Retinal pigment epithelial cell (primary cell): ENCODE measurements at regions not wholly inside any gene's neighbourhood (a gene's known extent, or its start where the extent isn't known, plus 50 kb on each side); places are given as distances from the start of the nearest gene placed in this dataset.

Experiments used
- DNase-seq: peaks from one replicate; pipeline ENCODE4 v3.0.0-alpha.2; 2010; ENCODE audit warnings: low read depth
- H3K4me3 ChIP-seq: 2 replicates; pipeline ENCODE4 v1.5.1; 2011; ENCODE audit warnings: mild to moderate bottlenecking, low read length, control low read depth, moderate library complexity
- TF ChIP-seq, protein P1 (sequence below): conservative IDR thresholded peaks from 2 replicates; pipeline ENCODE4 v1.5.1; 2011; ENCODE audit warnings: low read depth, low read length, control low read depth, inconsistent platforms

DNA sequence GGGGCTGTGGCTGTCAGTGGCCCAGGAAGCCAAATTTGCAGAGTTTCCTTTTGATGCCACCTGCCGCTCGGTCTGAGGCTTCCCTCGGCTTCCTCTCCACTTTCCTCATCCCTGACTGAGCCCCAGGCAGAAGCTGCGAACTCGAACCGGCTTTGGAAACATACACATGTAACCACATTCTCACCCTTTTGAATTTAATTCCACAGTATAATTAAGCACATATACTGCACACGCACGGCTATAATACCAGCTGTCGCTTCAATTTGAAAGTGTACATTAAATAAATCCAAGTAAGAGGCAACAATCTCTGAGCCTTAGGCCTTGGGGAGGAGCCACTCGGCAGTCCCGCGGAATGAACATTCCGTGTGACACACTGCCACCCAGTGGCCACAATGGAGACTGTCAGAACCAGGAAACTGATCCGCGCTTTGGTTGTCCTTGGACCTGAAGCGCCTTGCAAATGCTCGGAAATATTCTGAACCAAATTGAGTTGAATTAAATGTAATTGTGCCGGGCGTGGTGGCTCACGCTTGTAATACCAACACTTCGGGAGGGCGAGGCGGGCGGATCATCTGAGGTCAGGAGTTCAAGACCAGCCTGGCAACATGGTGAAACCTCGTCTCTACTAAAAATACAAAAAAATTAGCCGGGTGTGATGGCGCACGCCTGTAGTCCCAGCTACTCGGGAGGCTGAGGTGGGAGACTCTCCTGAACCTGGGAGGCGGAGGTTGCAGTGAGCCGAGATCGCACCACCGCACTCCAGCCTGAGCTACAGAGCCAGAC lies 117.9 kb upstream of the TMPO start:
- TF ChIP-seq, protein P1, sequence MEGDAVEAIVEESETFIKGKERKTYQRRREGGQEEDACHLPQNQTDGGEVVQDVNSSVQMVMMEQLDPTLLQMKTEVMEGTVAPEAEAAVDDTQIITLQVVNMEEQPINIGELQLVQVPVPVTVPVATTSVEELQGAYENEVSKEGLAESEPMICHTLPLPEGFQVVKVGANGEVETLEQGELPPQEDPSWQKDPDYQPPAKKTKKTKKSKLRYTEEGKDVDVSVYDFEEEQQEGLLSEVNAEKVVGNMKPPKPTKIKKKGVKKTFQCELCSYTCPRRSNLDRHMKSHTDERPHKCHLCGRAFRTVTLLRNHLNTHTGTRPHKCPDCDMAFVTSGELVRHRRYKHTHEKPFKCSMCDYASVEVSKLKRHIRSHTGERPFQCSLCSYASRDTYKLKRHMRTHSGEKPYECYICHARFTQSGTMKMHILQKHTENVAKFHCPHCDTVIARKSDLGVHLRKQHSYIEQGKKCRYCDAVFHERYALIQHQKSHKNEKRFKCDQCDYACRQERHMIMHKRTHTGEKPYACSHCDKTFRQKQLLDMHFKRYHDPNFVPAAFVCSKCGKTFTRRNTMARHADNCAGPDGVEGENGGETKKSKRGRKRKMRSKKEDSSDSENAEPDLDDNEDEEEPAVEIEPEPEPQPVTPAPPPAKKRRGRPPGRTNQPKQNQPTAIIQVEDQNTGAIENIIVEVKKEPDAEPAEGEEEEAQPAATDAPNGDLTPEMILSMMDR, result peak; percentile 90
- DNase-seq, result peak; percentile 36
- peak overlapping the region; percentile 53 for H3K4me3 ChIP-seq

DNA sequence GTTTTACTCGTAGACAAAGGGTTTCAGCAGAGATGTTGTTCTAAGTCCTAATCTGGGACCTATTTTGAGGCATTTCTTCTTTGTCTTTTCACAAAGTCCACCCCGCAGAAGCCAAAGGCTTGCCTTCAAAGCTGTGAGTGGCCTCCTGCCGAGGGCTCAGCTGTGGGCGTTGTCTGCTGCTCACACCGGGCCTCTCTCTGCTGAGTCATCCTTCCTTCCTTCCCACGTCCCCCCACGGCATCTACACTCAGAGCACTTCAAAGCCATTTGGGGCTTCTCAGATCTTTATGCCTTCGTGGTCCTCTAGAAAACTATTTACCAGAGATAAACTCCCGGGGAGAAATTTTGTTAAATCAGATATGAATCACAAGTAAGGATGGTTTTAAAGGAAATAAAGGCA lies 115.9 kb upstream of the TMPO start:
- TF ChIP-seq, protein P1, result no peak
- no peak overlapping the region for H3K4me3 ChIP-seq
- DNase-seq, result no peak

DNA sequence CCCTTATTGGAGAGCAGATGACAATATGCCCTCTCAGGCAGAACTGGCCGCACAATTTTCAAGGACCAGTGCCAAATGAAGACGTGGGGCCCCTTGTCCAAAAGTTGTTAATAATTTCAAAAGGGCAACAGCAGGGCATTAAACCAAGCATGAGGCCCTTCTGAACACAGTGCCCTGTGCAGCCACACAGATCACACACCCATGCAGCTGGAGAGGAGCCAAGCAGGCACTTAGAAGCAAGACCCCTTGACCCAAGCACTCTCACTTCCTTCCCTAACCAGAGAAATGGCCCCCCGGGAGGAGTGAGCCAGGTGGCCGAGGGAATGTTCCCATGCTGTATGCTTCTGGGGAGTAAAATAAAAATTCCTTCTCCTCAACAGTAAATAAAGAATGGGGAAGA lies 114.0 kb upstream of the TMPO start:
- no peak for DNase-seq
- TF ChIP-seq, protein P1, result no peak
- no peak overlapping the region for H3K4me3 ChIP-seq

DNA sequence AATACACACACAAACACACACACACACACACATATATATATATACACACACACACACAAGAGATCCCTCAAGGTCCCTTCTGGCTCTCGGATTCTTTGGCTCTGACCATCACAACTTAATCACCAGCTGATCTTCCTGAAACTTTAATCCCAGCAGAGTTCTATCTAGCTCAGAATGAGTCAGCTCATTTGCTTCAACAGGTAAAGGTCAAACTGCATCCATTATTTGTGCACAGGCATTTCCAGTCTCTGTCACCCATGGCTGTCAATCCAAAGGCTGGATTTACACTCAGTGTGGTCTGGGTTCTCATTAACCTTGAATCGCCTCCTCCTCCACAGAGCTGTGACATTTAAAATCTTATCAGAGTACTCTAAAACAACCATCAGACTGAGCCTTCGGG lies 113.3 kb upstream of the TMPO start:
- no peak for DNase-seq

DNA sequence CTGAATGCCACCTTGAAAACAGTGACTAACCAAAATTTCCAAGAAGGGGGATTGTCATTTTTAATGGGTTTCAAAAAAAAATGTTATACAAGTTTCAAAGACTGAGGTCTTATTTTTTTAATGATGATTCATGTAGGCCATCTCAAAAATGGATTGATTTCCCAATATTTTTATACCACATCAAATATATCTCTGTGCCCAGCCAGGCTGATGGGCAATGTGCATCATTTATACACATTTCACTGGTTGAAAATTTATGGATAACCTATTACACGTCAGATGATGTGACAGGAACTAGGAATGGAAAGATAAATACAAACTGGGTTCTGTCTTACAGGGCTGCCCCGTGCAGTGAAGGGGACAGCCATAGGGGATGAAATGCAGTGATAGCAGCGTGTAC lies 112.7 kb upstream of the TMPO start:
- TF ChIP-seq, protein P1, result no peak

More for the DNA sequence above, 113.3 kb upstream of the TMPO start:
- TF ChIP-seq, protein P1, result no peak
- no peak overlapping the region for H3K4me3 ChIP-seq

DNA sequence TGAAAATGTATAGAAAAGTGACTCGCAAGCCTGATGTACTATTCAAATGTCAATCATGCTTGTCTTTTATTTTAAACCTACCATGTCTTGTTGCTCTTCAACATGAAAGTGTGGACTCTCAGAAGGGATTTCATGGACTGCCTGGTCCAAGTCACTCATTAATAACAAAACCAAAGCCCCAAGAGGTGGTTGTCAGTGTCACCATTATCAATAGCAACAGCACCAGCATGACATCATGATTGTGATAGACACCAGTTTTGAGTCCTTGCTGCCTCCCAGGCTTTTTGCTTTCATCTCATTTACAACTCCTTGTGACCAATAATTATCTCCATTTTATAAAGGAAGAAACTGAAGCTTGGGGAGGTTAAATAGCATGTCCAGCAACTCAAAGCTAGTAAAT lies 112.0 kb upstream of the TMPO start:
- TF ChIP-seq, protein P1, result no peak

More for the DNA sequence above, 112.7 kb upstream of the TMPO start:
- no peak for DNase-seq
- no peak overlapping the region for H3K4me3 ChIP-seq

DNA sequence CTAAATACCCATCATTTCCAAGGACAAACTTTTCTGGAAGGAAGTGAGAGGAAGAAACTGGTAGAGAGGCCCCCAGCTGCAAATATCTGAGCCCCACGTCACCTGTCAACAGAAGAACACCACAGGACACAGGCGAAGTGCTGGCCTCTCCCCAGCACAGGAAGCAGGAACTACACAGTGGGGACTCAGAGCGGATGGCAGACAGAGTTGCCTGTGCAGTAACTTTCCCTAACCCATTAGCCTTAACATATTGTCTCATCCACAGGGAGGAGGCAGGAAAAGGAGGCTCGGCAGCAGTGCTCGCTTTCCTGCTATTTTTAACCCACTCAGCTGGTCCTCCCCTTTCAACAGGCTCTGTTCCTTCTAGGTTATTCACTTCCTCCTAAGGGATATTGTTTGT lies 111.5 kb upstream of the TMPO start:
- DNase-seq, result no peak
- TF ChIP-seq, protein P1, result no peak
- H3K4me3 ChIP-seq, result no peak overlapping the region

More for the DNA sequence above, 112.0 kb upstream of the TMPO start:
- no peak for DNase-seq
- H3K4me3 ChIP-seq, result no peak overlapping the region
